ENCODE measurements at regions not wholly inside any gene's neighbourhood (a gene's known extent, or its start where the extent isn't known, plus 50 kb on each side); places are given as distances from the start of the nearest gene placed in this dataset.

- TF ChIP-seq POLR2A (IDR thresholded peaks at IDR 0.05; ENCODE audit: borderline replicate concordance, extremely low read depth, insufficient read depth, insufficient read length), result no peak
- TF ChIP-seq ZFX (IDR thresholded peaks at IDR 0.05), result no peak
- TF ChIP-seq CTCF (IDR thresholded peaks at IDR 0.05 in 2 of 3, conservative IDR thresholded peaks at IDR 0.05 in 1 of 3; ENCODE audit: borderline replicate concordance in 1 of 3, insufficient read depth in 1 of 3, low read depth in 2 of 3, low read length in 2 of 3), result no peak
- TF ChIP-seq TCF7L2 (IDR thresholded peaks at IDR 0.05; ENCODE audit: borderline replicate concordance, extremely low read depth, insufficient read depth, insufficient read length), result no peak
- TF ChIP-seq POLR2AphosphoS5 (IDR thresholded peaks at IDR 0.05; ENCODE audit: low read depth, low read length), result no peak
- TF ChIP-seq REST (IDR thresholded peaks at IDR 0.05; ENCODE audit: low read depth), result no peak
- no peak for TF ChIP-seq ZNF274 (IDR thresholded peaks at IDR 0.05; ENCODE audit: low read depth, low read length)
- no peak for TF ChIP-seq FOSL1 (IDR thresholded peaks at IDR 0.05; ENCODE audit: low read depth)
- no peak for TF ChIP-seq JUND (IDR thresholded peaks at IDR 0.05)
- TF ChIP-seq RAD21 (IDR thresholded peaks at IDR 0.05; ENCODE audit: low read depth), result no peak
- TF ChIP-seq MAX (IDR thresholded peaks at IDR 0.05), result no peak
- no peak for TF ChIP-seq EZH2phosphoT487 (IDR thresholded peaks at IDR 0.05; ENCODE audit: borderline replicate concordance)
These were observed 429.4 kb upstream of the B3GAT1 start for GRCh38 chr11:134841411-134841810.

All from HCT116 (cell line).